ENCODE measurements at regions not wholly inside any gene's neighbourhood (a gene's known extent, or its start where the extent isn't known, plus 50 kb on each side); places are given as distances from the start of the nearest gene placed in this dataset.
"Not testable (repeated sequence)": the region's sequence is repeated elsewhere in the genome, so short reads cannot be mapped to it uniquely, and the experiment has no call there.

GRCh38 chr1:4460052-4460451, 194.4 kb upstream of the AJAP1 start:
- DNase-seq = no peak

GRCh38 chr1:4460651-4461050, 193.8 kb upstream of the AJAP1 start:
- DNase-seq = no peak

GRCh38 chr1:4461726-4462290, 192.6 kb upstream of the AJAP1 start:
- no peak for DNase-seq

- no peak for DNase-seq
These were observed 191.5 kb upstream of the AJAP1 start for GRCh38 chr1:4462831-4463484.

- DNase-seq = no peak
These were observed 190.8 kb upstream of the AJAP1 start for GRCh38 chr1:4463631-4464030.

- DNase-seq = no peak
These were observed 189.9 kb upstream of the AJAP1 start for GRCh38 chr1:4464478-4464877.

GRCh38 chr1:4467241-4467640, 187.2 kb upstream of the AJAP1 start:
- DNase-seq = no peak

GRCh38 chr1:4468386-4468785, 186.0 kb upstream of the AJAP1 start:
- DNase-seq = no peak

GRCh38 chr1:4468804-4469514, 185.4 kb upstream of the AJAP1 start:
- DNase-seq = no peak

GRCh38 chr1:4476394-4476793, 178.0 kb upstream of the AJAP1 start:
- no peak for DNase-seq

- no peak for DNase-seq
These were observed 173.0 kb upstream of the AJAP1 start for GRCh38 chr1:4481451-4481850.

- DNase-seq = no peak
These were observed 171.9 kb upstream of the AJAP1 start for GRCh38 chr1:4482526-4482925.

- DNase-seq = no peak
These were observed 171.3 kb upstream of the AJAP1 start for GRCh38 chr1:4483021-4483625.

GRCh38 chr1:4485398-4485797, 169.0 kb upstream of the AJAP1 start:
- no peak for DNase-seq

- DNase-seq = no peak
These were observed 168.5 kb upstream of the AJAP1 start for GRCh38 chr1:4485878-4486277.

GRCh38 chr1:4486408-4487120, 167.8 kb upstream of the AJAP1 start:
- no peak for DNase-seq

GRCh38 chr1:4488018-4488417, 166.4 kb upstream of the AJAP1 start:
- no peak for DNase-seq

- no peak for DNase-seq
These were observed 164.9 kb upstream of the AJAP1 start for GRCh38 chr1:4489486-4489885.

- DNase-seq = not testable (repeated sequence)
These were observed 164.4 kb upstream of the AJAP1 start for GRCh38 chr1:4489992-4490391.

GRCh38 chr1:4494027-4494426, 160.4 kb upstream of the AJAP1 start:
- no peak for DNase-seq

- DNase-seq = no peak
These were observed 159.9 kb upstream of the AJAP1 start for GRCh38 chr1:4494558-4494957.

GRCh38 chr1:4495809-4496208, 158.6 kb upstream of the AJAP1 start:
- no peak for DNase-seq

GRCh38 chr1:4500441-4500840, 154.0 kb upstream of the AJAP1 start:
- no peak for DNase-seq

All from activated naive CD4-positive, alpha-beta T cell treated with Interleukin-2 at 50 U/mL for 16 hours (primary cell).